HK-2 (cell line): ENCODE measurements at regions not wholly inside any gene's neighbourhood (a gene's known extent, or its start where the extent isn't known, plus 50 kb on each side); places are given as distances from the start of the nearest gene placed in this dataset.
A peak's percentile ranks its signal among the peaks of the same experiment; 100 is the strongest.
"Not testable (repeated sequence)": the region's sequence is repeated elsewhere in the genome, so short reads cannot be mapped to it uniquely, and the experiment has no call there.

ENCODE experiments used
- DNase-seq: peaks from one replicate; pipeline ENCODE4 v3.0.0-alpha.2; 2018; ENCODE audit not compliant: unreplicated experiment

GRCh38 chrX:147468600-147468999, 443.1 kb upstream of the FMR1 start:
- no peak for DNase-seq

GRCh38 chrX:147476008-147476407, 435.7 kb upstream of the FMR1 start:
- peak; percentile 0 for DNase-seq

GRCh38 chrX:147478899-147479298, 432.8 kb upstream of the FMR1 start:
- no peak for DNase-seq

GRCh38 chrX:147485207-147485606, 426.5 kb upstream of the FMR1 start:
- no peak for DNase-seq

- DNase-seq, result no peak
Measured at GRCh38 chrX:147494365-147494764, 417.4 kb upstream of the FMR1 start.

- DNase-seq, result no peak
Measured at GRCh38 chrX:147498796-147499195, 412.9 kb upstream of the FMR1 start.

GRCh38 chrX:147522981-147523380, 388.7 kb upstream of the FMR1 start:
- DNase-seq, result no peak

- DNase-seq, result no peak
Measured at GRCh38 chrX:147533426-147533825, 378.3 kb upstream of the FMR1 start.

- no peak for DNase-seq
Measured at GRCh38 chrX:147537172-147537571, 374.5 kb upstream of the FMR1 start.

GRCh38 chrX:147548023-147548422, 363.7 kb upstream of the FMR1 start:
- DNase-seq, result not testable (repeated sequence)

GRCh38 chrX:147550217-147550616, 361.5 kb upstream of the FMR1 start:
- peak; percentile 6 for DNase-seq

- DNase-seq, result no peak
Measured at GRCh38 chrX:147559191-147559590, 352.5 kb upstream of the FMR1 start.

- no peak for DNase-seq
Measured at GRCh38 chrX:147565237-147565636, 346.5 kb upstream of the FMR1 start.

GRCh38 chrX:147570483-147570882, 341.2 kb upstream of the FMR1 start:
- DNase-seq, result no peak

GRCh38 chrX:147573266-147573665, 338.5 kb upstream of the FMR1 start:
- DNase-seq, result no peak

- no peak for DNase-seq
Measured at GRCh38 chrX:147602176-147602696, 309.5 kb upstream of the FMR1 start.

GRCh38 chrX:147626605-147627004, 285.1 kb upstream of the FMR1 start:
- peak; percentile 0 for DNase-seq

- no peak for DNase-seq
Measured at GRCh38 chrX:147635186-147635585, 276.5 kb upstream of the FMR1 start.

GRCh38 chrX:147637190-147637589, 274.5 kb upstream of the FMR1 start:
- no peak for DNase-seq

GRCh38 chrX:147646949-147647723, 264.6 kb upstream of the FMR1 start:
- no peak for DNase-seq

GRCh38 chrX:147675819-147676218, 235.9 kb upstream of the FMR1 start:
- no peak for DNase-seq

GRCh38 chrX:147679356-147680005, 232.2 kb upstream of the FMR1 start:
- DNase-seq, result no peak

- DNase-seq, result no peak
Measured at GRCh38 chrX:147680251-147680650, 231.5 kb upstream of the FMR1 start.
